ENCODE measurements at regions not wholly inside any gene's neighbourhood (a gene's known extent, or its start where the extent isn't known, plus 50 kb on each side); places are given as distances from the start of the nearest gene placed in this dataset.
"Not testable (repeated sequence)": the region's sequence is repeated elsewhere in the genome, so short reads cannot be mapped to it uniquely, and the experiment has no call there.

DNA sequence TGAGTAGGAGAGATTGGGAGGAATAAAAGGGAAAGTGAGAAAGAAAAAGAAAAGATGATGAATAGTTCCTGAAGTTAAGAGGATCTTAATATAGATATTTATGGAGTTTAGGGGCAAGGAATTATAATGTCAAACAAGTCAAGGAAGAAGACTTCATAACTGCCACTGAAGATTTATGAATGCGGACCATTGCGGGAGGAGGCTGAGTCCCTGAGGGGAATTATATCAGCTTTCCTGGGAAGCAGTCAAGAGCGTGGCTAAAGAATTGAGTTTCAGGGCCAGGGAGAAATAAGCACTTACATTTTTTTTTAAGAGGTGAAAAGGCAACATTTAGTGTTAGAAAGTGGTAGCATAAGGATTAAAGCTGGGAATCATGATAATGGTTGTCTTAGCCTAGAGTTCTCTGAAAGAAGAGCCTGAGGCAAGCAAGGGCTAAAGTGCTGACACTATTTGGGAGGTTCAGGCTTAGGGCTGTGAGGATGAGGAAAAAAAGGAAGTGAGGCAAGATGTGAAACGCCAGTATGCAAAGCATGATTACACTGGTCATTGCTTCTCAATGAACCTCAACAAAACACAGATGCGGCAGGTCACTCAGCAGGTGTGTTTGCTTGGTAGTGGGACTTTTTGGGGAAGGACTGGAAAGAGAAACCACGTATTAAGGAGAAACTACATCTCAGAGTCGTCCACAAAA, 217.1 kb downstream of the SLC4A3 start:
- DNase-seq: peak in 1 of 2 donors; percentile 1

DNA sequence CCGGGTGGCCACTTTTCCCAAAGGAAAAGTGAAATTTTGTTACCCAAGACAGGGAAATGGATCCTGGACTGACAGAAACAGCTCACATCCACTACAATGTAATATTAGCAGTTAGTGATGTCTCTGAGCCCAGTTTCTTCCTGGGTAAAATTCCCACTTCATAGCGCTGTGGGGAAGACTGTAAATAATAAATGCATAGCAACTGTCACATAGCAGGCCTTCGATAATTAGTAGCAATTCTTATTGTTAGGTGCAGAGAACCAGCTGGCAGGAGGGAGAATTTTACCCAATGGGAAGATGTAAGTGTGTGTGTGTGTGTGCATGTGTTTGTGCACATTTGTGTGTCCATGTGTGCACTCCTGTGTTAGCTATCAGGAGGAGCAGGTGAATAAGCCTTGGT, 221.5 kb downstream of the SLC4A3 start:
- no peak for DNase-seq

DNA sequence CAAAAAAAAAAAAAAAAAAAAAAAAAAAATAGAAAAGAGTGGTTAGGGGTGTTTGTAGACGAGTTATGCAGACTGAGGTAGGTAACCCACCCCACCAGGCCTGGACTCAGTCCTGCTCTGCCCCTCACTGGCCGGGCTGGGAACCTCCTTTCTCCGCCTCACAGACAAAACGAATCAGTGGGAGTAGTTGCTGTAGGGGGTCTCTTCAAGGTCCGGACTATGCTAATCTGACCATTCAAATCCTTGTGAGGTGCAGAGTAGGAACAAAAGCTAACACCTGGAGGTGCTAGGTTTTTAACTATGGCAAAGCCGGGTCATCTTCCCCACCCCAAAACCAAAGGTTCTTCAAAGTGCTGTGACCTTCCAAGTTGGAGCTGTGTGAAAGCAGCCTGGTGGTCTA, 223.7 kb downstream of the SLC4A3 start:
- DNase-seq: no peak

DNA sequence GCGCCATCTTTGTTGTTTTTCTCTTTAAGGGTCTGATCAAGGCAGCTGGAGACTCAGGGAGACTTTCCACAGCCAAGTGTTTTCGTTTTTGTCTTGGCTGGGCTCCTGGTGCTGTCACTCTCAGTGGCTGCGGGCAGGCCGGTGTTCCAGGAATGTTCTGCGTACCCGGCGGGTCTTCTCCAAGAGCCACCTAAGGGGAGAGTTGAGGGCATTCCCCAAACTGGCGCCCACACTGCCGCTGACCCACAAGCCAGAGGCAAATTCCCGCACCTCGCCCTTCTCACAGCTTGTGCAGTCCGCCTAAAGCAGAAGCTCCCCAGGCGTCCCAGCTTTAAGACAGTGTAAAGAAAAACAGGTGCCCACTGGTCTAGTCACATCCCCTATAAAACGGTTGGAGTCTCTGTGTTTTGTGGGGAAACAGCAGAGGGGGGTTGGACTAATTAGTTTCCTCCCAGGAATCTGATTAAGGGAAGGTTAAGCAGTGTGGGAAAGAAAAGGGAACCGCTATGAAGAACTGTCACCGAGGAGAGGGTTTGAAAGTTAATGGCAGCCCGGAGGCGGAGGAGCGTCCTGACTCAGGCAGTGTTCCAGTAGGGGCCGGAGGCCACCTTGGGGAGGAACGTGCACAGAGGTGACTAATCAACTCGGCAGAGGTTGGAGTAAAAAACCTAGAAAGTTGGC, 224.5 kb downstream of the SLC4A3 start:
- DNase-seq: no peak

DNA sequence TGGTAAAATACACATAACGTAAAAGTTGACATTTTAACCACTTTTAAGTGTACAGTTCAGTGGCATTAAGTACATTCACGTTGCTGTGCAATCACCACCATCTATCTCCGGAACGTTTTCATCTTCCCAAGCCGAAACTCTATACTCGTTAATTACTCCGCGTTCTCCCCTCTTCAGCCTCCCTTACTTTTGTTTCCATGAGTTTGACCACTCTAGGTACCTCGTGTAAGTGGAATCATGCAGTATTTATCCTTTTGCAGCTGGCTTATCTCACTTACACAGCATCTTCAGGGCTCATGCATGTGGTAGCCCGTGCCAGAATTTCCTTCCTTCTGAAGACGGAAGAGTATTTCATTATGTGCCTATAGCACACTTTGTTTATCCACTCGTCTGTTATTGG, 225.2 kb downstream of the SLC4A3 start:
- no peak for DNase-seq

DNA sequence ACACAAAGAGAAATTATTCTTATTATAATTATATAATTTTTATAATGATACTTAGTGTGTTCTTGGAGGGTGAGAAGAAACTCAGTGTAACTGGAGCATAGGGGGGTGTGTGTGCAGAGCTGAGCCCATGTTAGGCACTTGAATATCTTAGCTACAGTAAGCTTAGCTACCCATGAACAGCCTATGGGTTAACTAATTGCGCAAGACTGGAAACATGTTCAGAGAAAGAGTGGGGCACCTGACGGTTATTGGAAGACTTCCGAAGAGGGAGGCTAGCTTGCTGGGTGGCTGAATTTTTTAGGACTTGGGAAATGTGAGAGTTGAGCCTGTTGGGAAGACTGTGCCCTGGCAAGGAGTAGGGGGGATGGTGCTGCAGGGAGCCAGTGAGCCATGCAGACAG, 229.2 kb downstream of the SLC4A3 start:
- no peak for DNase-seq

DNA sequence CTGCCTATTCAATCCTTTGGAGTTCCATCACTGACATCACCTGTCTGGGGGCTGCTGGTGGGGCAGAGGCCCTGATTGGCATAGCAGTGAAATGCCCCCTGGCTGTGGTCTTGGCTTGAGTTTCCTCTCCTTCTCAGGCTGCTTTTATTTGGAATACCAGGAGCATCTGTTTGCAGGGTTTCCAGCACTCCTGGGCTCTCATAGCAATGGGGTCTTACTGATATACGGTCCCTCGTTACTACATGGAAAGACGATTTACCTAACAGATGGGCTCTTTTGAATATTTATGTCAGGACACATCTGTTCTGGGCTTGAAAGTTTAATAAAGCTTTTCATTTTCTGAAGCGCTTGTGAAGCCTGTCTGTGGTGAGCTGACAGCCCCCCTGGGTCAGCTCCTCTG, 230.3 kb downstream of the SLC4A3 start:
- DNase-seq: no peak

DNA sequence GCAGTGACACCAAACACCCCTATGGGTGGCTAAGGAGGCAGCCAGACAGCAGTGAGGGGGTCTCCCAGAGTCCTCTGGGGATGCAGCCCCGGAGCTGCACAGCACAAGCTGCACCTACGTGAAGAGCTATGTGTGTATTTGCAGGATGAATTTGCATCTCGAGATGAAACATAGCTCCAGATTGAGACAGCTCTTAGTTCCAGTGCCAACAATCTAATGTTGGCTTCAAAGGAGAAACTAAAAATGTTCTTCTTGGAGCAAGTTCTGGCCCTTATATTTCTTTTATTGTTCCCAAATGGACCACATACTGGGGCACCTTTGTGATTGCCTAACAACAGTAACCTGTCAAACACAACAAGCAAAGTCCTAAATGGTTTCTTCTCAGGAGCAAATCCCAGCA, 233.9 kb downstream of the SLC4A3 start:
- no peak for DNase-seq

DNA sequence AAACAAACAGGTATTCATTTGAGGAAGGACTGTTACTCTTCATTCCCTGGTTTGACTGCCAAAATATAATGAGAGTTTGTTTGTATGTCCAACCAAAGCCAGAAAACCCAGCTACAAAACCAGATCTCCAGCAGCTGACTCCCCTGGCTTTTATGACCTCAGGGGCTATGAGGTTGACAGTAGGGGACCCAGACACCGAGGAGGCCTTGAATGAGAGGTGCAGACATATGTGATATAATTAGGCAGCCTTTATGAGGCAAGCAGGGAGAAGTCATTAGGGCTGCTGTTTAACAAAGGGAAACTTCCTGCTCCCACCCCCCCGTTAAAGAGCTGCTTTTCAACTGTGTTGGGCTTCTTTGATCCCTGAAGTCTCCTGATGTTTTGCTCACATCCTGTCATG, 236.7 kb downstream of the SLC4A3 start:
- no peak for DNase-seq

DNA sequence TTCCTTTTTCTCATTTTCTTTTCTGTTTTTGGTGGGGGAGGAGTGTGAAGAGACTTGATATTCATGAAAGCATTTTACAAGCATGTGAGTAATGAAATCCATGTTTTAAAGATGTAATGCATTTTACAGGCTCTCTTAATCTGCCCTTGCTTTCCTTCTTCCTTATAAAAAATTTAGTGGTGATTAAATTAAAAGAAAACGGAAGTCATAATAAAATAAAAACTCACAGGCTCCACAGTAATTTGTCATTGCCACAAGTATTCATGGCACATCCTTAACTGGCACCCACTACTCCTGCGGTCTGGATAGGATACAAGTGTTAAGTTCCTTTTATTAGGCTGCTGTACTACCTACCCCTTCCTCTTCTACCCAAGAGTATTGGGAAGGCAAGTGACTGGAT, 241.2 kb downstream of the SLC4A3 start:
- no peak for DNase-seq

DNA sequence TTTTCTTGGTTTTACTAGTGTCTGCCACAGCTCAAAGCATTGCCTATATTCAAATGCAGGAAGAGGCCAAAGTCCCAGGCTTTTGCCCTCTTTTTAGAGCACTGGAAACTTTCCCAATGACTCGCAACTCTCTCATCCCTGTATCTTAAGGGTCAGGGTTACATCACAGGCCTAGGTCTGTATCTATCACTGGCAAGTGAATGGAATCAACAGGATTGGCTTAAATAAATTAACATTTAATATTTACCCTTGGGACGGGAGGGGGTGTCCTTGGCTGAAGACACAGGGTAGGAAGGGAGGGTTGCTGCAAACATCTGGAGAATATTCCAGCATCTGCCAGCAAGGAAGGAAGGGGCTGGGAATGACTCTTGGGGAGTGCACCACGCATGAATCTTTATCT, 242.6 kb downstream of the SLC4A3 start:
- no peak for DNase-seq

DNA sequence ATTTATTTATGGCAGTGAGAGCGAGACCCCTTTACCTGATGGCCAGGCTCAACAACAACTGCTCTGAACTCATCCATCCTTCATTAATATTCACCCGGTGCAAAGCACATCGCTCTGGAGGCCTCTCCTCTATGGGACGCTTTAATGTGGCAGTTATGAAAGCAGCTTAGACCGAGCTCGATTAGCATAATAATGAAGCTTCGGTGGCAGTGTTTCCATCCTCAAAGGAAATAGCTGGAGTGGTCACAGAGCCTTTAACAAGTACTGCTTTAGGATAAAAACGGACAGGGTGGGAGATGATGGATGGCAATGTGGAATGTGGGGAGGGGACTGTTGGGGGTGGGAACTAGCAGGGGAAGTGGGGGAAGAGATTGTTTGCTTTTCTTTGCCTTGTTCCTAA, 243.9 kb downstream of the SLC4A3 start:
- no peak for DNase-seq

DNA sequence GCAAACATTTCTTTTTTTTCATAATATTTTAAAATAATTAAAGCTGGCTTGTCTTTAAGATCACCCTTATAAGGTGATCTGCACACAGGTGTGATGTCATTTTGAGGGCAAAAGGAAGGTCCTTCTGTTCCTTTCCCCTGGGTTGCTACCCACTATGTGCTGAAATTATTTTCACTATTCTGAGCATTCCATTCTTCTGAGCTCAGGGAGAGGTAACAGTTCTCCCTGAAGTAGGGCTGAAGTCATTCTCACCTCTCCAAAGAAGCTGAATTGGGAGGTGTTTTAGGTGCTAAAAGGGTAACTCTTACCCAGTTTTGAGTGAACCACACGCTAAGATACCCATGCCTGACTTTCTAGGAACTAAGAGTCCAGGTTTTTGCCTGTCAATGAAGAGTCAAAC, 247.6 kb downstream of the SLC4A3 start:
- no peak for DNase-seq

DNA sequence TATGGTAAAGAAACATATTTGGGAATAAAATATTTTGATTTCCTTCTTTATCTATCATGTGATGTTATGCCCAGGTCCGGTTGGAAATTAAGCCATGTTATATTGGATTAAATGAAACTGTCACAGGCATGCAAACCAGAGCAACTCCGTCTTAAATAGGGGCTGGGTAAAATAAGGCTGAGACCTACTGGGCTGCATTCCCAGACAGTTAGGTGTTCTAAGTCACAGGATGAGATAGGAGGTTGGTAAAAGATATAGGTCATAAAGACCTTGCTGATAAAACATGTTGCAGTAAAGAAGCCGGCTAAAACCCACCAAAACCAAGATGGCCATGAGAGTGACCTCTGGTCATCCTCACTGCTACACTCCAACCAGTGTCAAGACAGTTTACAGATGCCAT, 248.6 kb downstream of the SLC4A3 start:
- DNase-seq: not testable (repeated sequence)

DNA sequence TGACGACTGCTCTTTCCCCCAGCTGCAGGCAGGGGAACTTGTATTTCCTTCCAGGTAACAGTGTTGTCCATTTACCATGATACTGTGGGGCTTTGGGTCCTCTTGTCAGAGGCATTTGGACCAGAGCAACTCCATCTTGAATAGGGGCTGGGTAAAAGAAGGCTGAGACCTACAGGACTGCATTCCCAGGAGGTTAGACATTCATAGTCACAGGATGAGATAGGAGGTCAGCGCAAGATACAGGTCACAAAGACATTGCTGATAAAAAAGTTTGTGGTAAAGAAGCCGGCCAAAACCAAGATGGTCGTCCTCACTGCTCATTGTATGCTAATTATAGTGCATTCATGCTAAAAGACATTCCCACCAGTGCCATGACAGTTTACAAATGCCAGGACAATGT, 249.5 kb downstream of the SLC4A3 start:
- DNase-seq: no peak

DNA sequence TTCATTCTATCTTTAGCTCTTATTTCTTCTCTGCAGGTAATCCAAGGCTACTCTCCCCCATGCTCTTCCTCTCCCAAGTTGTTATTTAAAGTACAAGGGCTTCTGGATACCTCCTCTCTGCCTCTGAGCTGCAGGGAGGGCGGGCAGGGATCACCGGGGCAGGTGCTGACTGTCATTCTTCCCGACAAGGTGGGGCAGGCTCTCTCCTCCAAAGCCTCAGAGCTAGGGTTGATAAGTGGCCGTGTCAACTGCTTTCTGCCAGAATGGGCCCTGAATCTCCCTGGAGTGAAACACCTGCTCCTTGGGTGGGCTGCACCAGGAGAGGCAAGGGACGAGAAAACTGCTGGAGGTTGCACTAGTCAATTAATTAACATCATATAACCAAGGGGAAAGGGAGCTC, 250.3 kb downstream of the SLC4A3 start:
- DNase-seq: no peak

DNA sequence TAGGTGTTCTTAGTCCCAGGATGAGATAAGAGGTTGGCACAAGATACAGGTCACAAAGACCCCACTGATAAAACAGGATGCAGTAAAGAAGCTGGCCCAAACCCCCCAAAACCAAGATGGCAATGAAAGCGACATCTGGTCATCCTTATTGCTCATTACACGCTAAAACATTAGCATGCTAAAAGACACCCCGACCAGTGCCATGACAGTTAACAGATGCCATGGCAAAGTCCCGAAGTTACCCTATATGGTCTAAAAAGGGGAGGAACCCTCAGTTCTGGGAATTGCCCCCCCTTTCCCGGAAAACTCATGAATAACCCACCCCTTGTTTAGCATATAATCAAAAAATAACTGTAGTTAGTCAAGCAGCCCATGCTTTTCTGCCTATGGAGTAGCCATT, 251.1 kb downstream of the SLC4A3 start:
- DNase-seq: no peak

DNA sequence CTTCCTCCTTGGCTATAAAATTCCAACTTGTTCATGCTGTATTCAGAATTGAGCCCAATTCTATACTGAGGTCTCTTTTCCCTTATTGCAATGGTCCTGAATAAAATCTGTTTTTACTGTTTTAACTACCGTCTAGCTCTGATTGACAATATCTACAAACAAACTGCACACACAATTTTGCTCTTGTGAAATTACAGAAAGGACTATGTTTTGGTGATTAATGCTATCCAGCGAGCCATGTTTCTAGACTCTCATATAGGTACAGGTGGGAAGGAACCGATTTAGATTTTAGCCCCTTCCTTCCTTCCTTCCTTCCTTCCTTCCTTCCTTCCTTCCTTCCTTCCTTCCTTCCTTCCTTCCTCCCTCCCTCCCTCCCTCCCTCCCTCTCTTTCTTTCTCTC, 254.4 kb downstream of the SLC4A3 start:
- DNase-seq: no peak

DNA sequence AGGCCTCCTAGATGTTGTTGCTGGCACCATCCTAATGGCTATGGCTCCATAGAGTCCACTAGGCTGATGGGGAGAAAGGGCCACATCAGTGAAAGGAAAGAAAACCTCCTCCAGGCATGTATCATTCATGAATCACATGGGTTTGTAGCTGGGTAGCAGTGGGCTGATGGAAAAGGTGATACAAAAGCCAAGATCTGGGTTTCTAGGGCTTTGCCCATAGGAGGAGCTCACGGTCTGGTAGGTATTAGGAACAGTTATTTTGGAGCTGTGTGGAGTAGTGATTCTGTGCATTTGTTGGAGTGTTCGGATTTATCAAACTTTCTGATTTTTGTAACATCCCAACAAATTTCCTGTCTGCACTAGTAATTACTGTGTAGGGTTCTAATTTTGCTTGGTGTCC, 259.2 kb downstream of the SLC4A3 start:
- no peak for DNase-seq

DNA sequence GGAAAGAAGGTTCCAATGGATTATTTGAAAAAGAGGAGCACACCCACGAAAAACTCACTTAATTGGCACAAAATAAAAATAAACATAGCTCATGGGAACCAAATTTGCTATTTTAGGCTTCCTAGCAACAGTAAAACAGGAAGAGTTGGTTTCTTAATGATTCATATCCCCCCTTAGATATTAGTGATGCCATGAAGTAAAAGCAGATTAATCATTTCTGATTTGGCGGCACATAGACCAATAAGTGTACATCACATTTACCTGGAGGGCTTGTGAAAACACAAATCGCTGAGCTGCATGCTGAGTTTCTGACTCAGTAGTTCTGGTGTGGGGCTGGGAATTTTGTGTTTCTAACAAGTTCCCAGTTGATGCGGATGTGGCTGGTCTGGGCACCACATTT, 260.4 kb downstream of the SLC4A3 start:
- DNase-seq: no peak

DNA sequence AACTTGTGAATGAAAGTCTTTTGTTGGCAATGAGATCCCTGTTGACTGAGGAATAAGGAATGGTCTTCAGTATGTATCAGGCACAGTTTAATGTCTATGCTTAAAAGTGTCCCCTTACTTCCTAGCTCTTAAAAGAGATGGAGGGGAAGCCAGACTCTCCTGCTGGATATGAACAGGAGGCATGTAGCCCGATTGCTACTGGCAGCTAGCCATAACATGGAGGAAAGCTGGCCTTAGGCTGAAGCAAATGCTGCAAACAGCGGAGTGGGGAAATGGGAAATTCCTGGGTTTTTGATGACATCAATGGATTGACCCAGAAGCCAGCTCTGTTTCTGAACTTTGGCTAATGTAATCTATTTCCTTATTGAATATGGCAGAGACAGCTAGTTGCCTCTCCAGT, 266.1 kb downstream of the SLC4A3 start:
- DNase-seq: no peak

DNA sequence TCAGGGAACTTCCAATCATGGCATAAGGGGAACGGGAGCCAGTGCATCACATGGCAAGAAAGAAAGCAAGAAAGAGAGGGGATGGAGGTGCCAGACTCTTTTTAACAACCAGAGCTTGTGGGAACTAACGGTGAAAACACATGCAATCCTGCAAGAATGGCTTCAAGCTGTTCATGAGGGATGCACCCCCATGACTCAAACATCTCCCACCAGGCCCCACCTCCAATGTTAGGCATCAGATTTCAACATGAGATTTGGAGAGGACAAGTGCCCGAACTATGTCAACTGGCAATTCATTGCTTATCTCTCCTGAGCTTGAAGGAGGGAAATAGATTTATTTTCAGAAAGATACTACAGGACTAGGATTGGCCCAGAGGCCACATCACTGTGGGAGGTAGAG, 270.0 kb downstream of the SLC4A3 start:
- DNase-seq: no peak

DNA sequence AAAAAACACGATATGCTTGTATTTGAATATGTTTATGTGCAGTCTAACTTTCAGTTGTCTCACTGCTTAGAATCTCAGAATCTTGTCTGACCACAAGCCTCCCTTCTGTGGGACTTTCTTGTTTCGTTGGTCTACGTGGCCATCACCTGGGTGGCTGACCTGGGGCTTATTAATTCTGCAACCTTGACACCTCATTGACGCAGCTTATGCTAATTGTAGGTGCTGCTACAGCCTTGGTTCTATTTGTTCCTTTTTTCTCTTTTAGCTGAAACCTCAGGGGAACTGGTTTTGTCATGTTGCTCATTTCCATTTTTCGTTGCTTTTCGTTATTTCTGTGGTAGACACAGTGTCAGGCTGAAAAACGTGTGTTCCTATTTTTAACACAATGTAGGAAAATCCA, 273.7 kb downstream of the SLC4A3 start:
- DNase-seq: no peak

DNA sequence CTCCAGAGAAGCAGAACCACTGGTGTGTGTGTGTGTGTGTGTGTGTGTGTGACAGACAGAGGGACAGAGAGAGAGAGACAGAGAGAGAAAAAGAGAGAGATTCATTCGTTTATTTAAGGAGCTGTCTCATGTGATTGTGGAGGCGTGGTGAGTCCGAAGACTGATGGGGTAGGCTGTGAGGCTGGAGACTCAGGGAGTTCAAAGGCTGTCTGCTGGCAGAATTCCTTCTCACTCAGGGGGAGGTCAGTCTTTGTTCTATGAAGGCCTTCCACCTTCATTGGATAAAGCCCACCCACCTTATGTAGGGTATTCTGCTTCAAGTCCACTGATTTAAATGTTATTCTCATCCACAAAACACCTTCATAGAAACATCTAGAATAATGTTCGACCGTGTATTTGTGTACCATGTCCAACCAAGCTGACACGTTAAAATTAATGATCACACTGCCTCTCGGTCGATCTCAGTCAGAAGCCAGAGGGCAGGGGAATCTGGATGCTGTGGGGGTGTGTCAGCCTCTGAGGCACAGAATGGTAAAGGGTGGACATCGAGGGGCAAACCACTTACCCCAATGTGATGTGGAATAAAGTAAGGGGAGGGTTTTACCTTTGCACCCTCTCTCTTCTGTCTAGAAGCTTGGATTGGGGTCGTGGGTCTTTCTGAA, 275.6 kb downstream of the SLC4A3 start:
- no peak for DNase-seq

DNA sequence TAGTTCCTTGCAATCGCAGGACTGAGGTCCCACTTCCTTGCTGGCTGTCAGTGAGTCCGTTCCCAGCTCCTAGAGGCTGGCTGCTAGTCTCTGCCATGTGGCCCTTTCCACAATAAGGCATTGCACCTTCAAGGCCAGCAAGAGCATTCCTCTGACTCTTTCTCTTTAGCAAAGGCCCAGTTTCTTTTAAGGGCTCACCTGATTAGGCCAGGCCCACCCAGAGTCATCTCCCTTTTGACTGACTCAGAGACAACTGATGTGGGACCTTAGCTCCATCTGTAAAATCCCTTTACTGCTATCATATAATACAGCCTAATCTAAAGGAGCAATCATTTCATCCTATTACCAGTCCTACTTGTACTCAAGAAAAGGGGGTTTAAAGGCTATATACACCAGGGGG, 278.2 kb downstream of the SLC4A3 start:
- DNase-seq: no peak

Measured in inflammatory macrophage treated with lipopolysaccharide for 1 hour (primary cell).